ENCODE measurements at regions not wholly inside any gene's neighbourhood (a gene's known extent, or its start where the extent isn't known, plus 50 kb on each side); places are given as distances from the start of the nearest gene placed in this dataset.

- DNase-seq (ENCODE audit: low read depth in 4 of 4, low spot score in 3 of 4) = no peak
Measured at GRCh38 chr3:29090912-29091597, 189.8 kb upstream of the RBMS3 start.

- DNase-seq (ENCODE audit: low read depth in 4 of 4, low spot score in 3 of 4) = no peak
Measured at GRCh38 chr3:29091599-29092189, 189.2 kb upstream of the RBMS3 start.

- no peak for DNase-seq (ENCODE audit: low read depth in 4 of 4, low spot score in 3 of 4)
Measured at GRCh38 chr3:29092348-29092747, 188.5 kb upstream of the RBMS3 start.

- DNase-seq (ENCODE audit: low read depth in 4 of 4, low spot score in 3 of 4) = peak in 1 of 4 donors; percentile 6
Measured at GRCh38 chr3:29099296-29099695, 181.6 kb upstream of the RBMS3 start.

GRCh38 chr3:29099775-29100174 lies 181.1 kb upstream of the RBMS3 start:
- no peak for DNase-seq (ENCODE audit: low read depth in 4 of 4, low spot score in 3 of 4)

GRCh38 chr3:29100292-29100691 lies 180.6 kb upstream of the RBMS3 start:
- no peak for DNase-seq (ENCODE audit: low read depth in 4 of 4, low spot score in 3 of 4)

- DNase-seq (ENCODE audit: low read depth in 4 of 4, low spot score in 3 of 4) = no peak
Measured at GRCh38 chr3:29128001-29128400, 152.9 kb upstream of the RBMS3 start.

- no peak for DNase-seq (ENCODE audit: low read depth in 4 of 4, low spot score in 3 of 4)
Measured at GRCh38 chr3:29137601-29138000, 143.3 kb upstream of the RBMS3 start.

GRCh38 chr3:29138171-29138570 lies 142.7 kb upstream of the RBMS3 start:
- DNase-seq (ENCODE audit: low read depth in 4 of 4, low spot score in 3 of 4) = no peak

- peak in 2 of 4 donors; percentile 16 to 32 for DNase-seq (ENCODE audit: low read depth in 4 of 4, low spot score in 3 of 4)
Measured at GRCh38 chr3:29140666-29141065, 140.2 kb upstream of the RBMS3 start.

- DNase-seq (ENCODE audit: low read depth in 4 of 4, low spot score in 3 of 4) = no peak
Measured at GRCh38 chr3:29141197-29141917, 139.5 kb upstream of the RBMS3 start.

GRCh38 chr3:29141918-29142275 lies 139.0 kb upstream of the RBMS3 start:
- DNase-seq (ENCODE audit: low read depth in 4 of 4, low spot score in 3 of 4) = no peak

- DNase-seq (ENCODE audit: low read depth in 4 of 4, low spot score in 3 of 4) = no peak
Measured at GRCh38 chr3:29143151-29143550, 137.7 kb upstream of the RBMS3 start.

- no peak for DNase-seq (ENCODE audit: low read depth in 4 of 4, low spot score in 3 of 4)
Measured at GRCh38 chr3:29144361-29144760, 136.5 kb upstream of the RBMS3 start.

GRCh38 chr3:29144807-29145206 lies 136.1 kb upstream of the RBMS3 start:
- DNase-seq (ENCODE audit: low read depth in 4 of 4, low spot score in 3 of 4) = peak in 2 of 4 donors; percentile 39 to 46

- no peak for DNase-seq (ENCODE audit: low read depth in 4 of 4, low spot score in 3 of 4)
Measured at GRCh38 chr3:29145360-29145759, 135.5 kb upstream of the RBMS3 start.

GRCh38 chr3:29152379-29152778 lies 128.5 kb upstream of the RBMS3 start:
- no peak for DNase-seq (ENCODE audit: low read depth in 4 of 4, low spot score in 3 of 4)

- no peak for DNase-seq (ENCODE audit: low read depth in 4 of 4, low spot score in 3 of 4)
Measured at GRCh38 chr3:29153811-29154210, 127.1 kb upstream of the RBMS3 start.

GRCh38 chr3:29156086-29156715 lies 124.7 kb upstream of the RBMS3 start:
- no peak for DNase-seq (ENCODE audit: low read depth in 4 of 4, low spot score in 3 of 4)

- no peak for DNase-seq (ENCODE audit: low read depth in 4 of 4, low spot score in 3 of 4)
Measured at GRCh38 chr3:29164825-29165224, 116.0 kb upstream of the RBMS3 start.

GRCh38 chr3:29167180-29167579 lies 113.7 kb upstream of the RBMS3 start:
- no peak for DNase-seq (ENCODE audit: low read depth in 4 of 4, low spot score in 3 of 4)

- no peak for DNase-seq (ENCODE audit: low read depth in 4 of 4, low spot score in 3 of 4)
Measured at GRCh38 chr3:29168081-29168480, 112.8 kb upstream of the RBMS3 start.

All from left renal pelvis (tissue), 4 donors.